HepG2 (cell line): ENCODE measurements at regions not wholly inside any gene's neighbourhood (a gene's known extent, or its start where the extent isn't known, plus 50 kb on each side); places are given as distances from the start of the nearest gene placed in this dataset.

ENCODE experiments used
- FOSL2 ChIP-seq: sonication (generic); formaldehyde crosslinking; IDR thresholded peaks from 2 replicates; pipeline ENCODE4 v1.4.0; 2020; ENCODE audit warnings: missing genetic modification reagents
- PTBP1 ChIP-seq: fragments of 200-400 bp; formaldehyde crosslinking; IDR thresholded peaks from 2 replicates; pipeline ENCODE4 v1.6.1; 2018; ENCODE audit warnings: low read length, low read depth; ENCODE audit not compliant: poor library complexity, severe bottlenecking
- ZBTB38 ChIP-seq: sonication (generic); formaldehyde crosslinking; IDR thresholded peaks from 2 replicates; pipeline ENCODE4 v1.5.1; 2020; ENCODE audit warnings: mild to moderate bottlenecking, missing genetic modification reagents
- ZNF382 ChIP-seq: sonication (generic); formaldehyde crosslinking; IDR thresholded peaks from 2 replicates; pipeline ENCODE4 v1.5.0; 2020; ENCODE audit warnings: missing genetic modification reagents, mild to moderate bottlenecking, borderline replicate concordance
- TF ChIP-seq, protein P1 (sequence below): sonication (generic); formaldehyde crosslinking; IDR thresholded peaks from 2 replicates; pipeline ENCODE4 v1.5.0; 2020; ENCODE audit warnings: mild to moderate bottlenecking, missing genetic modification reagents, borderline replicate concordance
- TF ChIP-seq, protein P2 (sequence below): sonication (generic); formaldehyde crosslinking; IDR thresholded peaks from 2 replicates; pipeline ENCODE4 v1.4.0; 2020; ENCODE audit warnings: missing genetic modification reagents

- TF ChIP-seq, protein P1, sequence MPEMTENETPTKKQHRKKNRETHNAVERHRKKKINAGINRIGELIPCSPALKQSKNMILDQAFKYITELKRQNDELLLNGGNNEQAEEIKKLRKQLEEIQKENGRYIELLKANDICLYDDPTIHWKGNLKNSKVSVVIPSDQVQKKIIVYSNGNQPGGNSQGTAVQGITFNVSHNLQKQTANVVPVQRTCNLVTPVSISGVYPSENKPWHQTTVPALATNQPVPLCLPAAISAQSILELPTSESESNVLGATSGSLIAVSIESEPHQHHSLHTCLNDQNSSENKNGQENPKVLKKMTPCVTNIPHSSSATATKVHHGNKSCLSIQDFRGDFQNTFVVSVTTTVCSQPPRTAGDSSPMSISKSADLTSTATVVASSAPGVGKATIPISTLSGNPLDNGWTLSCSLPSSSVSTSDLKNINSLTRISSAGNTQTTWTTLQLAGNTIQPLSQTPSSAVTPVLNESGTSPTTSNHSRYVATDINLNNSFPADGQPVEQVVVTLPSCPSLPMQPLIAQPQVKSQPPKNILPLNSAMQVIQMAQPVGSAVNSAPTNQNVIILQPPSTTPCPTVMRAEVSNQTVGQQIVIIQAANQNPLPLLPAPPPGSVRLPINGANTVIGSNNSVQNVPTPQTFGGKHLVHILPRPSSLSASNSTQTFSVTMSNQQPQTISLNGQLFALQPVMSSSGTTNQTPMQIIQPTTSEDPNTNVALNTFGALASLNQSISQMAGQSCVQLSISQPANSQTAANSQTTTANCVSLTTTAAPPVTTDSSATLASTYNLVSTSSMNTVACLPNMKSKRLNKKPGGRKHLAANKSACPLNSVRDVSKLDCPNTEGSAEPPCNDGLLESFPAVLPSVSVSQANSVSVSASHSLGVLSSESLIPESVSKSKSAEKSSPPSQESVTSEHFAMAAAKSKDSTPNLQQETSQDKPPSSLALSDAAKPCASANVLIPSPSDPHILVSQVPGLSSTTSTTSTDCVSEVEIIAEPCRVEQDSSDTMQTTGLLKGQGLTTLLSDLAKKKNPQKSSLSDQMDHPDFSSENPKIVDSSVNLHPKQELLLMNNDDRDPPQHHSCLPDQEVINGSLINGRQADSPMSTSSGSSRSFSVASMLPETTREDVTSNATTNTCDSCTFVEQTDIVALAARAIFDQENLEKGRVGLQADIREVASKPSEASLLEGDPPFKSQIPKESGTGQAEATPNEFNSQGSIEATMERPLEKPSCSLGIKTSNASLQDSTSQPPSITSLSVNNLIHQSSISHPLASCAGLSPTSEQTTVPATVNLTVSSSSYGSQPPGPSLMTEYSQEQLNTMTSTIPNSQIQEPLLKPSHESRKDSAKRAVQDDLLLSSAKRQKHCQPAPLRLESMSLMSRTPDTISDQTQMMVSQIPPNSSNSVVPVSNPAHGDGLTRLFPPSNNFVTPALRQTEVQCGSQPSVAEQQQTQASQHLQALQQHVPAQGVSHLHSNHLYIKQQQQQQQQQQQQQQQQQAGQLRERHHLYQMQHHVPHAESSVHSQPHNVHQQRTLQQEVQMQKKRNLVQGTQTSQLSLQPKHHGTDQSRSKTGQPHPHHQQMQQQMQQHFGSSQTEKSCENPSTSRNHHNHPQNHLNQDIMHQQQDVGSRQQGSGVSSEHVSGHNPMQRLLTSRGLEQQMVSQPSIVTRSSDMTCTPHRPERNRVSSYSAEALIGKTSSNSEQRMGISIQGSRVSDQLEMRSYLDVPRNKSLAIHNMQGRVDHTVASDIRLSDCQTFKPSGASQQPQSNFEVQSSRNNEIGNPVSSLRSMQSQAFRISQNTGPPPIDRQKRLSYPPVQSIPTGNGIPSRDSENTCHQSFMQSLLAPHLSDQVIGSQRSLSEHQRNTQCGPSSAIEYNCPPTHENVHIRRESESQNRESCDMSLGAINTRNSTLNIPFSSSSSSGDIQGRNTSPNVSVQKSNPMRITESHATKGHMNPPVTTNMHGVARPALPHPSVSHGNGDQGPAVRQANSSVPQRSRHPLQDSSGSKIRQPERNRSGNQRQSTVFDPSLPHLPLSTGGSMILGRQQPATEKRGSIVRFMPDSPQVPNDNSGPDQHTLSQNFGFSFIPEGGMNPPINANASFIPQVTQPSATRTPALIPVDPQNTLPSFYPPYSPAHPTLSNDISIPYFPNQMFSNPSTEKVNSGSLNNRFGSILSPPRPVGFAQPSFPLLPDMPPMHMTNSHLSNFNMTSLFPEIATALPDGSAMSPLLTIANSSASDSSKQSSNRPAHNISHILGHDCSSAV (CRISPR knock-in tag) = no peak
- TF ChIP-seq ZBTB38 (no peak), ZNF382 (no peak), FOSL2 (CRISPR knock-in tag) (no peak), PTBP1 (no peak)
- TF ChIP-seq, protein P2, sequence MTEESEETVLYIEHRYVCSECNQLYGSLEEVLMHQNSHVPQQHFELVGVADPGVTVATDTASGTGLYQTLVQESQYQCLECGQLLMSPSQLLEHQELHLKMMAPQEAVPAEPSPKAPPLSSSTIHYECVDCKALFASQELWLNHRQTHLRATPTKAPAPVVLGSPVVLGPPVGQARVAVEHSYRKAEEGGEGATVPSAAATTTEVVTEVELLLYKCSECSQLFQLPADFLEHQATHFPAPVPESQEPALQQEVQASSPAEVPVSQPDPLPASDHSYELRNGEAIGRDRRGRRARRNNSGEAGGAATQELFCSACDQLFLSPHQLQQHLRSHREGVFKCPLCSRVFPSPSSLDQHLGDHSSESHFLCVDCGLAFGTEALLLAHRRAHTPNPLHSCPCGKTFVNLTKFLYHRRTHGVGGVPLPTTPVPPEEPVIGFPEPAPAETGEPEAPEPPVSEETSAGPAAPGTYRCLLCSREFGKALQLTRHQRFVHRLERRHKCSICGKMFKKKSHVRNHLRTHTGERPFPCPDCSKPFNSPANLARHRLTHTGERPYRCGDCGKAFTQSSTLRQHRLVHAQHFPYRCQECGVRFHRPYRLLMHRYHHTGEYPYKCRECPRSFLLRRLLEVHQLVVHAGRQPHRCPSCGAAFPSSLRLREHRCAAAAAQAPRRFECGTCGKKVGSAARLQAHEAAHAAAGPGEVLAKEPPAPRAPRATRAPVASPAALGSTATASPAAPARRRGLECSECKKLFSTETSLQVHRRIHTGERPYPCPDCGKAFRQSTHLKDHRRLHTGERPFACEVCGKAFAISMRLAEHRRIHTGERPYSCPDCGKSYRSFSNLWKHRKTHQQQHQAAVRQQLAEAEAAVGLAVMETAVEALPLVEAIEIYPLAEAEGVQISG (CRISPR knock-in tag) = no peak
Measured at GRCh38 chr2:16019060-16019480, 78.7 kb downstream of the MYCN start (continued).
